HTR-8/SVneo (cell line): ENCODE measurements at regions not wholly inside any gene's neighbourhood (a gene's known extent, or its start where the extent isn't known, plus 50 kb on each side); places are given as distances from the start of the nearest gene placed in this dataset.
"Not testable (repeated sequence)": the region's sequence is repeated elsewhere in the genome, so short reads cannot be mapped to it uniquely, and the experiment has no call there.

Source experiments
- DNase-seq: peaks from one replicate; pipeline ENCODE4 v3.0.0; 2011; ENCODE audit warnings: low spot score, mixed read lengths; ENCODE audit not compliant: insufficient read length
- FAIRE-seq: peaks from 2 replicates; lab custom pipeline; 2011; peaks lifted over from hg19 to GRCh38; lab: Jason Lieb, UNC

DNA sequence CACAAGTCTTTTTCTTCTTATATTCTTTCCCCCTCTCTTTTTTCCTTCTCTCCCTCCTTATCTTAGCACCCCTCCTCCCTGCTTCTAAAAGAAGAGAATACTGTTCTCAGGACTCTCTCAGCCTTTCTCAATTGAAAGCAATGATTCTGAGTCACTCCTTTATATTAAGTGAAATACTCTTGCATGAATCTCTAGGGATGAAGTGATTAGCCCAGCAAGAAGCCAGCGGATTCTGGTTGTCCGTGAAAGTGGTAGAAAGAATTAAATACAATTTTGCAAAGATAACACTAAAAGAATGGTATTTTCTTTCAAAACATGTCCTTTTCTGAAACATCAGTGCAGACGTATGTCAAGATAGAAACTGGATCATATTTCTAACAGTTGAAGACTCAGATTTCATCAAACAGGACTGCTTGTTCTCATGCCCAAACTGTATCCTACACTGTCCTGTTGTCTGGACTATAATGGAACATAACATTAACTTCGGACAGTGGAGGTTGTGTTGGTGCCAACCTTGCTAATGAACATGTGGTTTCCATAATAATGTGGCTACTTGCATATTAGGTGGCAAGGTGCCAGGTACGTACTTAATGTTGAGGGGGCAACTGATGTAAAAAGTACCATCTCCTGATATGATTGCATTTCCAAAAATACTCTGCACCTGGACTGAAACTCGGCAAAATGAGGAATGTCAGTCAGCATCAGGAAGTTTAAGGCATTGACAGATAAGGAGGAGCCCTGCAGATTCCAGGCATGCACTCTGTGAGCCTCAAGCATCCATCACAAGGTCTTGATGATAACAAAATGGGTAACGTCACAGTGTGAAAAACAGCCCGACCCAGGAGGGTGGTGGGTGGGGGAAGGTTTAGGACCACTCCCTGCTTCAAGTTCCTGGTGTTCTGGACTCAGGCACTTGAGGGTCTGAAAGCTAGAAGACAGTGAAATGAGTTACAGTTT, 357.2 kb downstream of the DLEU7 start:
- FAIRE-seq (no peak), DNase-seq (no peak)

DNA sequence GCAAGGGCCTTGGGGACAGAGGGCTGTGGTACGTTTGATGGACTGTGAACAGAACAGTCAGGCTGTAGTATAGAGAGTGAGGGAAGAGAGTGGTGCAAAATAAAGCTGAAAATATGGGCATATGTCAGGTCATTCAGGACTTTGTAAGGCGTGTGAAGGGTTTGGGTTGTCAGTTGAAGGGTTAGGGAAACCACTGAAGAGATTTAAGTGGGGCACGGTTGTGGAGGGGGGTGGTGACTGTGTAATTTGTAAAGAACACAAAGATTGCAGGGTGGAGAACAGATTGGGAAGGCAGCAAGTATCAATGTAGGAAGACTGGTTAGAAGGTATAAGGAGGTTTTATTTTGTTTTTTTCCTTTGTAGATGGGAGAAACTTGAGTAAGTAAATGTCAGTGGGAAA, 349.8 kb downstream of the DLEU7 start:
- FAIRE-seq (no peak), DNase-seq (no peak)

DNA sequence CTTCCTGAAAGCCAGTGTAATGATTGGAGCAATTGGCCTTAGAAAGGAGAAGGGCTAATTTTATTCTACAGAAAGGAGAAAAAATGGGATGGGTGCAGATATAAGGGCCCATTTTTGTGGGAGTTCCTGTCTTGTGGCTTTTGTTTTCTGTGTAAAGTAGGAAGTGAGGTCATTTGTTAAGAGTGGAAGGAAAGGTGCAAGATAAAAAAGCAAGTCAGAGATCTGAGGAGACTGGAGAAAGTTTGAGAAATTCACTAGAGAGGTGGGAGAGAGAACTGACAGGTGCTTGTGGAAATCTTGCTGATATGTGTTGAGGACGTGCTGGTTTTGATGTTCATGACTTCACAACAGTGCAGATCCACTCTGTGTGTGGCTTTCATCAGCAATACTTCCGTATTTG, 349.4 kb downstream of the DLEU7 start:
- DNase-seq (no peak), FAIRE-seq (no peak)

DNA sequence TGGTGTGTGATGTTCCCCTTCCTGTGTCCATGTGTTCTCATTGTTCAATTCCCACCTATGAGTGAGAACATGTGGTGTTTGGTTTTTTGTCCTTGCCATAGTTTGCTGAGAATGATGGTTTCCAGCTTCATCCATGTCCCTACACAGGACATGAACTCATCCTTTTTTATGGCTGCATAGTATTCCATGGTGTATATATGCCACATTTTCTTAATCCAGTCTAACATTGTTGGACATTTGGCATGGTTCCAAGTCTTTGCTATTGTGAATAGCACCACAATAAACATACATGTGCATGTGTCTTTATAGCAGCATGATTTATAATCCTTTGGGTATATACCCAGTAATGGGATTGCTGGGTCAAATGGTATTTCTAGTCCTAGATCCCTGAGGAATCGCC, 340.3 kb downstream of the DLEU7 start:
- DNase-seq, FAIRE-seq: not testable (repeated sequence)

DNA sequence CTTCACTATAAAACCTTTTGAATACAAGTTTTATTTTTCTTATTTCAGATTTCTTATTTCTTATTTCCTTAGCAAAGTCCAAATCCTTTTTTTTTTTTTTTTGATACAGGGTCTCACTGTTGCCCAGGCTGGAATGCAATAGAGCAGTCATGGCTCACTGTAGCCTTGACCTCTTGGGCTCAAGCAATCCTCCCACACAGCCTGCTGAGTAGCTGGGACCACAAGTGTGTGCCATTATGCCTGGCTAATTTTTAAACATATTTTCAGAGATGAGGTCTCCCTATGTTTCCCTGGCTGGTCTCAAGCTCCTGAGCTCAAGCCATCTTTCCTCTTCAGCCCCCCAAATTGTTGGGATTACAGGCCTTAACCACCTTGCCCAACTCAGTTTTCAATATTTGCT, 334.3 kb downstream of the DLEU7 start:
- DNase-seq (no peak), FAIRE-seq (no peak)

DNA sequence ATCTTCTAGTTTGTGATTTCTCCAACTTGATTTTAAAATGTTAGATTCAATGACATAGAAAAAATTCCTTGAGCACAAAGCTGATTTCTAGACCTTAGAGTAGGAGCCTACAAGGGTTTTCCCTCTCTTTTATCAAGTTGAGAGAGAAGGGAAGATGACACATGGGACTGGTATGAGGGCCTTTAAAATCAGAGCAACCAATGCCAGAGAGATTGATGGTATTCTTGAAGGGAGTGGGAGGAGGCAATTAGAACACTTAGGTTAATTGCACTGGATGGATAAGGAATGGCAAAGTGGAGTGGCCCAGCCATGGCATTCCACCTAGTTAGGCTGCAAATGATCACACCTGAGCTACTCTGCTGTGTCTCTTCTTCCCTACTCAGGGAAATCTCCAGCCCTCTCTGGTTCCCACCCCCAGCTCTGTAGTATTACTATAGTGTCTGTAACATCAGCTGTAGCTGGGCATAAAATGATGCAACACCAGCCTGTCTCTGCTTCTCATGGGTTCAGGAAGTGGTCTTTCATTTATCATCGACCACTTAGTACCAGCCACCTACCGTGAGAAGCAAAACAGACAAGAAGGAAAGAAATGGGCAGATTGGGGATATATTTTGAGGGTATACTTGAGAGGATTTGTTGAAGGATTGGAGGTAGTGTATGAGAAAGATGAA, 333.6 kb downstream of the DLEU7 start:
- DNase-seq (peak; percentile 17), FAIRE-seq (no peak)

DNA sequence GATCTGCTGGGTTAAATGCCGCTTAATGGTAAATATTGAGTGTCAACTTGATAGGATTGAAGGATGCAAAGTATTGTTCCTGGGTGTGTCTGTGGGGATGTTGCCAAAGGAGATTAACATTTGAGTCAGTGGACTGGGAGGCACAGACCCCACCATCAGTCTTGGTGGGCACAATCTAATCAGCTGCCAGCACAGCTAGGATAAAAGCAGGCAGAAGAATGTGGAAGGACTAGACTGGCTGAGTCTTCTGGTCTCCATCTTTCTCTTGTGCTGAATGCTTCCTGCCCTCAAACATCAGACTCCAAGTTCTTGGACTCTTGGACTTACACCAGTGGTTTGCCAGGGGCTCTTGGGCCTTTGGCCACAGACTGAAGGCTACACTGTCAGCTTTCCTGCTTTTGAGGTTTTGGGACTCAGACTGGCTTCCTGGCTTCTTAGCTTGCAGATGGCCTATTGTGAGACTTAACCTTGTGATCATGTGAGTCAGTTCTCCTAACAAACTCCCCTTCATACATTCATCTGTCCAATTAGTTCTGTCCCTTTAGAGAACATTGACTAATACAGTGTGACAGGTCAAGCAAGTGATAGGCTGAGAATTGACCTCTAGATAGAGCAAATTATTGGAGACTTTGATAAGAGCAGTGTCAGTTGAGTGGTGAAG, 332.5 kb downstream of the DLEU7 start:
- FAIRE-seq, DNase-seq: not testable (repeated sequence)

DNA sequence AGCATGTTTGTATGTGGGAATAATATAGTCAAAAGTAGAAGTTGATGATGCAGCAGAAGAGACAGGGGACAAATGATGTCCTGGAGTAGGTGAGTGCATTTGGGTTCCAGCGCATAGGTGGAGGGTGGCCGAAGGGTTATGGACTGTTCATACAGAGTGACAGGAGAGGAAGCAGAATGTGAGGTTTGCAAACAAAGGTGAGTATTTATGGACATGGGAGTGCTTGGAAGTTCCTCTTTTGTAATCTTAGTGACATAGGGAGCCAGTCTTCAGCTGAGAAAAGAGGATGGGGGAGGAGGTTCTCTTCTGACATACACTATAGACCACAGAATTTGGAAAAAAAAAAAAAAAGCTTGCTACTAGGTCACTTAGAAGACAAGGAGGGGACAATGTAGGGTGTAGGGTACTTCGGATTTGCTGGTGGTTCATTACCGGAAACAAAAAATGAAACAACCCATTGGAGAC, 331.6 kb downstream of the DLEU7 start:
- FAIRE-seq = no peak
- no peak for DNase-seq

DNA sequence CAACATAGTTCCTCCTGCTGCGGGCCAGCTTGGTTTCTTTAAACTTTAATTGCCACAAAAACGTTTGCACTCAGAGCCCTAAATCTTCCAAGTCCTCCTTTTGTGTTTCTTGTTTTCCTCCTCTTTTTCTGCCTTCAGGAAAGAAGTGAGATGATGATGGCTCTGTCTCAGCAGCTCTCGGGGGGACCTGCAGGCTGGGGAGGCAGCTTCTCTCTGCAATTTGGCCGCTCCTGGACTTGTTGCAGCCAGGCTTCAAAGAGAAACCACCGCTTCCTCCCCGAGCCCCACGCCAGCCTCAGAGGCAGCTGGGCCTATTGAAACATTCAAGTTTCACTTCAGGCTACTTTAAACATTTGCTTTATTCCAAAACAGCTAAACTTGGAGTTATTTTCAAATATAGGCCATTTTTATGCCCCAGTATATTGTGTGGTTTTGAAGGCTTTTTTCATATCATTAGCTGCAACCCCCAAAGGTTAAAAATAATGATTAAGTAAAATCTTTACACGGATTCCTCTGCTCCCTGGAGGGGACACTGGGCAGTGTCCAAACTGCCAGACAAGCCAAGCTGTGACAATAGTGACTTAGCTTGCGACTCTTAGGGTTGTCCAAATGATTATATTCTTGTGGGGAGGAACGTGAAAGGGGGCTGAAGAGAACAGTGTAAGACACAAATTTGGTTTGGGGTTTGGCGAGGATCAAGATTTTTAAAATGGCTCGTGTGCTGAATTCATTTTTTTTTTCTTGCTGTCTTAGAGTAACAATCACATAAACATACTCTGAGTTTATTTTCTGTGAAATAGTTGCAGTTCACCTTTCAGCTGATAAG, 330.8 kb downstream of the DLEU7 start:
- FAIRE-seq (no peak), DNase-seq (no peak)

DNA sequence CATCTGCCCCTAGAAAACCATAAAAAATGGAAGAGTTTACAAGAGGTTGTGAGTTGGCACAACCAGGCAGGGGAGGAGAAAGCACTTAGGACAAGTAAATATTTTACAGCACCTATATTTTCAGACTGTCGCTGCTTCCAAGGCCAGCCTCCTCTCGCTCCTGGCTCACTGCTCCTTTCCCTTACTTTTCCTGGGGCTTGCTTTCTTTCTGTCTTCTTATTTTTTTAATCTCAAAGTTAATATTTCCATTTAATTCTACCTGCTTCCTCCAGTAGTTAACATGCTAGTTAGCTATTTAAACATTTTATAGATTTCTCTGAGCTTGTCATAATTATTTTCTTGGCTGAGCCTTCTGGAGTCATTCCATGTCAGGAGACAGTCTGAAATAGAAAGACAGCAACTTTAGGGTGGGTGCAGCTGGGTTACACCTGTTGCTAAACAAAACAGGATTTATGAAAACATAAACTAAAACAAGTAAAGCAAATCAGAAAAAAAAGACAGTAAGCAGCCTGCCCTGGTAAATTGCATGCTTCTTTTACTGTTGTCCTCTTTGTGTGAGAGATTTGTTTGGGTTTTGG, 330.1 kb downstream of the DLEU7 start:
- FAIRE-seq = no peak
- no peak for DNase-seq

DNA sequence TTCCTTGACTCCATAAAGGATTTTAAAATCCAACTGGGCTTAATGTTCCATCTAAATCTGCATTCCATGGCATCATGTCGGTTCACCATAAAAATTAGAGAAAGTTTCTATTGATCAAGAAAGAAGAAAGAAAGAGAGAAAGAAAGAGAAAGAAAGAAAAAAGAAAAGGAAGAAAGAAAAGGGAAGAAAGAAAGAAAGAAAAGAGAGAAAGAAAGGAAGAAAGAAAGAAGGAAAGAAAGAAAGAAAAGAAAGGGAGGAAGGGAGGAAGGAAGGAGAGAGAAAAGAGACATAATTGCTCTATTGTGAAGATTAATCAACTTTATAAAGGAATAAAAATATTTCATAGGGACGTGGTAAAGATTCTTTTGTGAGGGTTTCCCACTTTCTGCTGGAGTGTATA, 329.2 kb downstream of the DLEU7 start:
- FAIRE-seq = no peak
- DNase-seq = no peak

DNA sequence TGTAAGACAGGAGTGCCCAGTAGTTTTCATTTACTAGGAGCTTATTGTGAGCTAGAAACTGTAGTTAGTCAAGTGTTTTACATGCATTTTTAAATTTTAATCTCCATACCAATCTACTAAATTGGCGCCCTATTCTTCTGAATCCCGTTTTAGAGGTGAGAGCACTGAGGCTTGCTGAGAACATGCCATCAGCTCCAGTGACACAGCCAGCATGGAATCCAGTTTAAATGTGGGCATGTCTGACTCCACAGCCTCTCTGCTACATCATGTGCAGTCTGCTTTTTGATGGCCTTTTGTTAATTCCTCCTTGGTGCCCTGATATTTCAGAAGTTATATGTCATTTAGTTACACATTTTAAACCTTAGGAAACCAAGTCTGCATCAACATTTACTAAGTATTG, 325.4 kb downstream of the DLEU7 start:
- FAIRE-seq (no peak), DNase-seq (no peak)

DNA sequence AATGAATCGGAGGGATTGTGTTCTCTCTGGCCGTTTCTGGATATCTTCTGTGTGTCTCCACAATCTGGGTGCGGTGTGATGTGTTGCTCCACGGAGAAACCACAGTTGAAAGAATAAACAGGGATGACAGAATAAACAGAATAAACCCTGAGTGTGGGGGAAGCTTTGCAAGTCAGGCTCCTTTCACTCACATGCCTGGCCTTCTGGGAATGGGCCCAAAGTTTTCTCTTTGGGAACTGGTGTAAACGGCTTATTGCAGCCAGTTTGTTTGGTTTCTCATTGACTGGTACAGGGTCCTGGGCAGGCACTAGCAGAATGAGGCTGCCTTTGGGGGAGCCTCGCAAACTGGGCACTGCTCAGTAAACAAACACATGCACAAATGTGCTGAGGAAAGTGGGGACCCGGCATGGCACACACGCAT, 324.7 kb downstream of the DLEU7 start:
- DNase-seq = no peak

DNA sequence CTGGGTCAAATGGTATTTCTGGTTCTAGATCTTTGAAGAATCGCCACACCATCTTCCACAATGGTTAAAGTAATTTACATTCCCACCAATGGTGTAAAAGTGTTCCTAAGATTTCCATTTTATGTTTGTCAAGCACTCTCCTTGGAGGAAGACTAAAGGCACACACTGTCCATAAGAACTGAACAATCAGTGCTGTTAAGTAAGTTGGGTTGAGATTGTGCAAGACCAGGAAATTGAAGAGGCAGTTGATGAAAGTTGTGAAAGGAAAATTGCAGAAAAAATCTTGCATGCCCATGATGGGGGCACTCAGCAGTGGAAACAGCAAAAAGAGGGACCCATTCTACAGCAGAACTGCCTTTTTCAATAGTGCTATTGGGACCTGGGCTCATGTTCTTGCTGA, 323.6 kb downstream of the DLEU7 start:
- FAIRE-seq (no peak), DNase-seq (no peak)

More for the DNA sequence above, 324.7 kb downstream of the DLEU7 start:
- FAIRE-seq = no peak

DNA sequence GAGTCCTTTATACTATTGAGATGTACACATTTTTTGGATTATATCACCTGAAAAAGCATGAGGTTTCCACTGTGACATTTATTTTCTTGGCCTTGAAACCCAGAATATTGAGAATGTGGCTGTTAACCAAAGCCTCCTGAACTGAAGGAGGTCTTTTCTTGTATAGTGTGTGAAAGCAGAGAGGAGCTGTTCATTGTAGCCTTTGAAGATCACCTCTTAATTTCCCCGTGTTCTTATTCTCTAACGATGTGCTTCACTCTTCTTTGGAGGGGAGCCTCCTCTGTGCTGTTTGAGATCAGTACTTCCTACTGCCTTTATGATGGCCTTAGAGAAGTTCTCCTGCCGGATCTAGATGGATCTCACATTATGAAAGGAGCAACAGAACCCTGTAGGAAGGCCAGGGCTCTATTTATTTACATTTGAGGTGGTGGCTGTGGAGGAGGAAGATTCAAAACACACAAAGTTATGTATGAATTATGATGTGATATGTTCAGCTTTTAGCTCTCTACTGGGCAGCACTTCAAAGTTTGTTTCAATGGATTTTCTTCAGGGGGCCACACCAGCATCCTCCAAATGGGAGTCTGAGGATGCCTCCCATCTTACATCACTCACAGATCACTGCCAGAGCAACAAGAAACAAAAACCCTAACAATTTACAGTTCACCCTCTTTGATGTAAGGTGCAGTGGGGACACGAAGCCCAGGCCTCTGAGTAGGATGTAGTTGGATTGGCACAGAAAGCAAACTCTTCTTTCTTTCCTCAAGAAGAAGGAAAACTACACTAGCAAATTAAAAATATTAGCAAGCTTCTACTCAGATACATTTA, 322.3 kb downstream of the DLEU7 start:
- FAIRE-seq = no peak

DNA sequence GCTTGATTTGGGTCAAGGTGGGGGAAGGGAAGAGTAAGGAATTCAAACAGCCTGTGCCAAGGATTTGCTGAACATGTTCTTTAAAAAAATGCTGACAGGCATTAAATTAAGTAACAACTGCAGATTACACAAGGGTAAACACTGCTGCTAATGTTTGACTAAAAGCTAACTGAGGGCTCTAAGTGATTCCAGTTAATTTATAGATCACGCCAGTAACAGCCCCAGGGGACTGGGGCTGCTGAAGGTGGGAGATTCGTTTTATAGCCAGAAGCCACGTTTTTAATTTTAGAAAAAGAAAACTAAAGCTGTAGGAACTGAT, 321.7 kb downstream of the DLEU7 start:
- FAIRE-seq (no peak), DNase-seq (no peak)

More for the DNA sequence above, 322.3 kb downstream of the DLEU7 start:
- no peak for DNase-seq

DNA sequence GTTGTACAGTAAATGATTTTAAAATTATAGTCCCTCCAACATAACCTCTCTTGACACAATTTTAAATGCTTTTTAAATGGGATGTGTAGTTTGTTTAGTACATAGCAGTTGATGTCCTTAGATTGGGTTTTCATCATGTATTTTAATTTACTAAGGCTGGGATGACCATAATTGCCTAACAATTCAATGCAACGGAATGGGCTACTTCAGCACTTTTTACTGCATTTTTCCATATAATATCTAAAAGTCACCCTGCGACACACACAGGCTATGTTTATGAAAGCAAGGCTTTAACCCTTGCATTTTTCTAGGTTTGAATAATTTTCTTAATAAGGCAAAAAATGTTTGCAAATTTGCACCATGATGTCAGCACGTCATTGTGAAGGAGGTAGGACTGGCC, 321.0 kb downstream of the DLEU7 start:
- no peak for DNase-seq
- FAIRE-seq = no peak

DNA sequence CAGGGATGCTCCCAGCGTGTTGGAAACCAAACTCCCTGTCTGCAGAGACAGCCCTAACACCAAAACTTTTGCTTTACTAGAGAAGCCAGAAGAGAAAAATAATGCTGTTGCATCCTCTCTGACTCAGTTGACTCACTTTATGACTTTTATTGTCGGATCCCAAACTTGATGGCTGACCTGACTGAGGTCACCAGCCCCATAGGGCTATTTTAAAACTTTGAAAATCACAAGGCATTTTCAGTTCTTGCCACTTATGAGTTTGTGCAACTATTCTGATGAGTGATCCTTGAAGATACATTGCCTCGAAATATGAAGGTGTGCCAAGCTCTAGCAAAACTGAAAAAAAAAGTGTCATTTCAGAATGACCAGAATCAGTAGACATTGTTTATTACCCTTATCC, 320.2 kb downstream of the DLEU7 start:
- FAIRE-seq = no peak
- no peak for DNase-seq

DNA sequence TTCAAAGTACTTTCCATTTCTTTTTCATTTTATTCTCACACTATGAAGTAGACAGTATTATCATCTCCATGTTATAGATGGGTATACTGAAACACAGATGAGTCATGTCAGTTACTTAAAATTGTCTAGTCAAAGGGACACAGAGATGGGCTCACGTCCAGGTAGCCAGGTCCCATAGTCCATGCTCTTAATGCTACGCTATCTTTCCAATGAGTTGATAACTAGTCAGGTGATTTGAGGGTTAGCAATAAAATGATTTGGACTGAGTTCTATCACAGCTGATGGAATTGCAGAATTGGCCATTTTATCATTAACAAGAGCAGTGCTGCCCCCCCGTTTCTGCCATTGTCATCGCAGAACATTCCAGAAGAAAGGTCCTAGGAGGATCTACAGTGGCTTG, 318.9 kb downstream of the DLEU7 start:
- no peak for DNase-seq

More for the DNA sequence above, 318.9 kb downstream of the DLEU7 start:
- no peak for FAIRE-seq
